HG02610 (cell line): ENCODE measurements at regions not wholly inside any gene's neighbourhood (a gene's known extent, or its start where the extent isn't known, plus 50 kb on each side); places are given as distances from the start of the nearest gene placed in this dataset.

Experiments
- ATAC-seq: cut with Tn5 transposase; IDR thresholded peaks from one replicate; pipeline ENCODE4 v1.9.1; 2021; ENCODE audit warnings: mild to moderate bottlenecking, moderate library complexity; ENCODE audit not compliant: unreplicated experiment

DNA sequence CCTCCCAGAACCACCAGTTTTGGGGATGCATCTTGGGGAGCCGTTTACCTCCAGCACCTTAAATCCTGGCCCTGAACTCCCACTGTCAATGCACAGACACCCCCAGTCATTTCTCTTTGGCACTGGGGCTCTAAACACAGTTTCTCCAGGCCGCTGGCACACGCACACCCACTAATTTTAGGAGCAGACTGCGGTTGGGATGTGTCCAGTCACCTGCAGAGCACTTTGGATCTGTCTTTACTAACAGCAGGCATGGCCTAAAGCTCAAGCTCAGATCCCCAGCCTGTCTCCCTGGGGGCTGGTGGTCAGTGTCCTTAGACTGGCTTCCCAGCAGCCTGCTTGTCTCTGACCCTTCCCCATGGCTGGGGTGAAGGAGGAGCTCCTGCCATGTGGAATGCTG lies 49.9 kb downstream of the SYNE3 start:
- no peak for ATAC-seq

DNA sequence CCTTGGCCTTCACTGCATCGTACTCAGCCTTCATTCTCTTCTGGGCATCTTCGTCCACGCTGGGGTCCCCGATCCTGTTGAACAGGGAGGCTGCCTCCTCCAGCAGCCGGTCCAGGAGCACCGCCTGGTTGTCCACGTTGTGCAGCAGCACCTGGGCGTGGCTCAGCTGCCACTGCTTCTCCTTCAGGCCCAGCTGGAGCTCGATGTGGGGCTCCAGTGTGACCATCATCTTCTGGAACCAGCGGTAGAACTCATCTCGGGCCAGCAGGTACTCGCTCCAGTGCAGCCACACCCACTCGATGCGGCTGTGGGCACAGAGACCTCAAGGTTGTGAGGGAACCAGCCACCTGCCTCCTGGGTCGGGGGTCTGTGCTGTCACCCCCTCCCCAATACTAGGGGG lies 50.5 kb downstream of the SYNE3 start:
- no peak for ATAC-seq

DNA sequence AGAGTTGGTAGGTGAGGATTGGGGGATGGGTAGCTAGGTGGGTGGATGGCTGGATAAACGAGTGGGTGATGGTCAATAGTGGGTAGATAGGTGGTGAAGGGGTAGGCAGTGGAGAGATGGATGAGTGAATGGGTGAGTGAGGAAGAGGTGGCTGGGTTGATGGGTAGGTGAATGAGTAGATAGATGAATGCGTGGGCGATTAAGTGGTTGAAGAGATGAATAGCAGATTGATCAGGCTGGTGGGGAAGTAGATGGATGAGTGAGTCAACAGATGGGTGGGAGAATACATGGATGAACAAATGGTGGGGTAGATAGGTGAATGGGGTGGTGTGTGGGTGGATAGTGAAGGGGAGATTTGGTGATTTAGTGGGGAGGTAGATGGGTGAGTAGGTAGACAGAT lies 51.1 kb downstream of the SYNE3 start:
- ATAC-seq, result no peak

DNA sequence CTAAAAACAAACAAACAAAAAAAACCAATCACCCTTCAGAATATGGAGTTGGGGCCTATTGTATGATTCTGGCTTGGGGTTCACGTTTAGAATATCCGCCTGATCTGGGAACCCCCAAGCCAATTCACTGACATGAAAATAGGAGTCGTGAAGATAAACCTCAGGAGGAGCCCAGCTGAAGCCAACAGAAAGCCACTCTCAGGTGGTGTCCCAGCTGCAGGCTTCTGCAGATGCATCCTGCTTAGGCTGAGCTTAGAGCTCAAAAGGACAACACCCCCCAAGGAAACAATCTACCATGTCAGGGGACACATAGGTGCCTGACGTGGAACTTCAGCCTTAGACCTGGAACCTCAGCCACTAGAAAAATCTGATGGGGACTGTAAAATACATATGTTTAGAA lies 51.9 kb downstream of the SYNE3 start:
- ATAC-seq, result peak; percentile 33

DNA sequence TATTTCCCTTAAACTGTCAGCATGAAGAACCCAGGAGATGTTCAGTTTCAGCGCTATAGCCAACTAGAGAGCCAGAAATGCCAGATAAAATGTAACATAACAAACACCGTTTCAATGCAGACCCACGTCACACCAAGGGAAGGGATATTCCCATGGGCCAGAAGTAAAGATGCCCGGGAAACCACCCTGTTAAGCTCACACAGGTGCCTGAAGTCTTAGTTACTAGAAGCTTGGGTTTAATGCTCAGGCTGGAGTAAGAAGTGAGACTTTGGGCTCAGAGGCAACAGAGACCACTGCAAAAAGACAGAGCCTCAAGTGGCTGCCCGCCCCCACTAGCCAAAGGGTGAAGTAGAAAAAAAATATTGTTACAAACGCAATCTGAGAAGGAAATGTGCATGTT lies 52.3 kb downstream of the SYNE3 start:
- peak; percentile 65 for ATAC-seq

DNA sequence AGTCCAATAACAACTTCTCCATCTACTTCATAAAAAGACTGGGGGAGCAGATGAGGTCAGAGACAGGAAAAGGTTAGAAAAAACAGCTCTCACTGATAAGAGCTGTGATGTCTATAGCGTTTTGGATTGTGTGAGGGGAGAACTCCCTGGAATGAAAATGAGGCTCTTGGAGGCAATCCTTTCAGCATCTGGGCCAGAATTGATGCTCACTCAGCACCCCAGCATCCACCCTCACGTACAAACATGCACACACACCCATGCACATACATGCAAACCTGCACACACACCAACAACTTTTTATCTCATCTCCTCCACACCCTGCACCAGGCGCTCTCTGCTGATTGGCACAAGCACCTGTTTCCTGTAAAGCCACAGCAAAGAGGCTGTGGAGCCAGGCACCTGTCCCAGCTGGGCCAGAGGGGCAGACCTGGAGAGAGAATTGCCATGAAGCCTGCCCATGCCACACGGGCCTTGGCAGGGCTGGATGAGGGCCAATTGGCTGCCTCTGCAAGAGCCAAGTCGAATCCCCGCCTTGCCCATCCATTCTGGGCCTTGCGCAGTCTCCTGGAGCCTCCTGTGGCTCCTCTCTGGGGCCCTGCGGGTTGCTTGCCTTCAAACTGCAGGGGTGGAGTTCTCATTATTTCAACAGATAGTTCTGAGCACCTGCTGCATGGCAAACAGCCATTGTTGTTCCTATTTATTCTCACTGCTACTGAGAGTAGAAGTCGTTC lies 53.1 kb downstream of the SYNE3 start:
- ATAC-seq, result no peak

DNA sequence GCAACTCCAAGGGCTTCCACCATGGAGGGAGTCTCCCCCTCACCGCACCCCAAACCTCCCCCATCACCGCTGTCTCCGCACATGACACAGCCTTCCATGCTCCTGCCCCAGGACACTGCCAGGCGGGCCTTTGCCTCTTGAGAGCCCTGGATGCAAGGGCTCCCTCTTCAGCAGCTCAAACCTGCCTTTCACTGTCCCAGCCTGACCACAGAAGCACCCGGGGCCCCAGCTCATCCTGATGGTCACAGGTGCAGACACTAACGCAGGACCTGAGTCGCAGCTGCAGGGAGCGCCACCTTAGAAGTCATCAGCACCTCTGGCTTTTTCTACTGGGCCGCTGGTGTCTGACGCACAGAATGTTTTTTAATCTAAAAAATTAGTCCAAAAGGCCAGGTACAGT lies 54.0 kb downstream of the SYNE3 start:
- no peak for ATAC-seq

DNA sequence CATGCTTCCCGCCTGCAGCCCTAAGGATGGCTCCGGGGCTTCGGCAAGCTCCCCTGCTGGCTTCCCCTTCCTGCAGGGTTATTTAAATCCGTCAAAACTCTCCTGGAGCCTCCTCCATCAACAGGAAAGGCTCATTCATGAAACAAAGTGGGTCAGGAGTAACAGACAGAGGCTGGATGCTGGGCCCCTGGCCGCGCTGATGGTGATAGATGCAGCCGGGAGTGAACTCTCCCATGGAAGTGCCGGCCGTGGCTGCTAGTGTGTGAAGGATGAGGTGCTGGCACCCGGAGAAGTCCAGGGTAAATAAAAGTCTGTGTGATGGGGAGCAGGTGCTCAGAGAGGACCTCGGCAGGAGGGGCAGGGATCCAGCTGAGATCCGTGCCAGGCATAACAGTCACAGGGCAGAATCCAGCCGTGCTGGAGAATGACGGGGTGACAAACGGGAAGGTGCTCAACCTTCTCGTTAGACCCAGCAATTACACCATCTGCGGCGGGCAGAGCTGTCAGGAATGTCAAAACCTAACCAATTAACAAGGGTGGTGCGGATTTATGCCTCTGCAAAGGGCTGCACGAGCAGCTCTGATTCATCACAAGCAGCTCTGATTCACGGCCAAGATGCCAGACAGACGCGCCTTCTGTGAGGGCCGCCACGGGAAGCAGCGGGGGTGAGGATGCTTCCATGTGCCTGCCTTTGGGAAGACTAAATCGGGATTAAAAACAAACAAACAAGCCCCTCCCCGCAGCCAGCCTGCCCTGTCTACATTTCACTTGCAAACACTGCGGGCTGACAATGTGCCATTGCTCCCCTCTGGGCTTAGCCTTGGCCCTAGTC lies 55.6 kb downstream of the SYNE3 start:
- ATAC-seq, result no peak

DNA sequence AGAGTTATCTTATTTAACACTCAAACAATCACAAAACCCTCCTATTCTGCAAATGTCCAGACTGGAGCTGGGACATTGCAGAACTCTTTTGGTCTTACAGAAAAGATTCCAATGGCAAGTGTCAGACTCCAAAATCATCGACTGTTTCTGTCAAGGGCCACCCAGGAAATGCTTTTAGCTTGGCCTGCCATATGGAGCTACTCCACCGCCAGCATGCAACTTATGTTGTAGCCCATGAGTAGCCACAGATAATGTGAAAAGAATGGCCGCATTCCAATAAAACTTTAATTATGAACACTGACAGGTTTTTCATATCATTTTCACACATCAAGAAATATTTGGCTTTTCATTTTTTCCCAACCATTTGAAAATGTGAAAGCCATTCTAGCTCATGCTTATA lies 57.5 kb downstream of the SYNE3 start:
- ATAC-seq, result no peak

DNA sequence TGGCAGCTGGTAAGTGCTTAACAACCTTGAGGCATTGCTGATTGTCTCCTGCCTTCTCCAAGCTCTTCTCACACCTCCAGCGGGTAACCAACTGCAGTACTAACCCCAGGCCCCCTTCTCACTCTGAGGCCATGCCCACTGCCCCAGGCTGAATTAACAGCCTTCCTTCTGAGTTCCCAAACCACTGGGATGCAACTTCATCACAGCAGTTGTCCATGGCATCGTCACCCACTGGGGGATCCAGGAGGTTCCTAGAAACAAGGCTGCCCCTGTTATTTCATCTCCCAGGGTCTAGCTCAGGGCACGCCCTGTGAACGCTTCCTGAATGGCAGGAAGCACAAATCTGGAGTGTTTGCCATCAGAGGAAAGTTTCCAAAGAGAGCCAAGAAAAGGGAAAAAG lies 58.0 kb downstream of the SYNE3 start:
- ATAC-seq, result no peak

DNA sequence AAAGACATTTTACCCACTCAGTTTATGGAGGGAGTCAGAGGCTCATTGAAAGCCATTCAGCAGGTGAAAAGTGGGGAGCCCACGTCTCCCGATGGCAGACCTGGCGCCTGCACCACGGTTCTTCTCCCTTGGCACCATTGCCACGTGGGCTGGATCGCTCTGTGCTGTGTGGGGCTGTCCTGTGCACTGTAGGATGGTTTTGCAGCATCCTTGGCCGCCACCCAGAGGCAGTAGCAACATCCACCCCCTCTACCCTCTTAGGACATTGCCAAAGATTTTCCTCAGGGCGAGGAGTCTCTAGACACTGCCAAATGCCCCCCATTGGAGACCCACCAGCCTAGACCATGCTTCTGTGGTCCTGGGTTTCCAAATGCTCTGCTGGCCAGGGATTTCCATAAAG lies 60.2 kb downstream of the SYNE3 start:
- no peak for ATAC-seq

DNA sequence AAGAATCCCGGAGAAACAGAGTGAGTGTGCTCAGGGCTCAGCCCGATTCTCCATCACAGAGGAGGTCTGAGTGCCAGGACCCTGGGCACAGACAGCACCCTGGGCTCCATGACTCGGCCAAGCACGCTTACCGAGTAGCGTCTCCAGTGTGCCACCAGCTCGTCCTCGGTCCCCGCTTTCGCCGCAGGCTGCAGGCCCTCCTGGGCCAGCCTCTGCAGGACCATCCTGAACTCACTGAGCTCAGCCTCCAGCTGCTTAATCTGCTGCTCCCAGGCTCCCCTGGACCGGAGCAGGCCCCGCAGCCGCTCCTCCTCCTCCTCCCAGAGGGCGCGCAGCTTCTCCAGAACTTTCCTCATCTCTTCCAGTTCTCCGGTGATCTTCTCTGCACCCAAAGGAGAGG lies 61.2 kb downstream of the SYNE3 start:
- no peak for ATAC-seq

DNA sequence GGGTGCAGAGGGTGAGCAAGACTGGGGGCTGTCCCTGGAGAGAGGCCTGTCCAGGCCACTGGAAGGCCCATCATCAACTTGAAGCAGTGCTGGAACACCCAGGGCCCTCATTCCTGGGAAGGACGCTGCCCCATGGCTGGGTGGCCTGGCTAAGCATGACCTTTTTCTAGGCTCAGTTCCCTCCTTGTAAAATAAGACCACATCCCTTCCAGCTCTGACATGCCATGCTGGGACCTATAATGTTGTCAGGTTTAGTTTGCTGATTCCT lies 62.8 kb downstream of the SYNE3 start:
- no peak for ATAC-seq

DNA sequence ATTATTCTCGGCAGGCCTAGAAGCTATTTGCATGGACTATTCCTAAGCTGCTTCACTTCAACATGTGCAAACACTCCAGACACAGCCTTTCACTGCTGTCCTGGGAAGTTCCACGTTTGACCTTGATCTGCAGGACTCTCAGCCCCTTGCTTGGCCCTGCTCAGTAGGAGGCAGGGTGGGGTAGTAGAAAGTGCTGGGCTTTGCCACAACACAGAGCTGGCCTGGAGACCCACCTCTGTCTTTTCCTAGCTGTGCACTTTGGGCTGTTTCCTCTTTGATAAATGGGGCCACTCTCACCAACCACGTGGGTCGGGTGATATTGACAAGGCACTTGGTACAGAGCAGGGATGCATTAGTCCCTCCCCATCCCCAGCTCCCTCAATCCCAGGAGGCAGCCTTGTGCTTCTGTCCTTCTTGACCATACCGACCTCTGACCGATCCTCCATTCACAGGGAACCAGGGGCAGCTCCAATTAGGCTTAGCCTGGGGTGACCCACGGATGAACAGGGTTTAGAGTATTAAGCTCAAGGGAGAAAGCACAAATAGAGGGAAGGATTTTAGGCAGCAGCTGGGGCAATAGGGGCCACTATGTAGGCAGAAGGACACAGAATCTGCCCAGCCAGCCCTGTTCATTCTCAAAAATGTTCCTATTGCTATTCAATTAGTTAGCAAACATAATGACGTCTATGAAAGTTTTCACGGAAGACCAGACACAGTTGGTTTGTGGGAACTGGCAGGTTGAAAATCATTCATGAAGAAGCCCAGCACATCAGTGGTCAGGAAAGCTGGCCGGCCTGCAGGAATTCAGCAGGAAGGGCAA lies 63.3 kb downstream of the SYNE3 start:
- no peak for ATAC-seq

DNA sequence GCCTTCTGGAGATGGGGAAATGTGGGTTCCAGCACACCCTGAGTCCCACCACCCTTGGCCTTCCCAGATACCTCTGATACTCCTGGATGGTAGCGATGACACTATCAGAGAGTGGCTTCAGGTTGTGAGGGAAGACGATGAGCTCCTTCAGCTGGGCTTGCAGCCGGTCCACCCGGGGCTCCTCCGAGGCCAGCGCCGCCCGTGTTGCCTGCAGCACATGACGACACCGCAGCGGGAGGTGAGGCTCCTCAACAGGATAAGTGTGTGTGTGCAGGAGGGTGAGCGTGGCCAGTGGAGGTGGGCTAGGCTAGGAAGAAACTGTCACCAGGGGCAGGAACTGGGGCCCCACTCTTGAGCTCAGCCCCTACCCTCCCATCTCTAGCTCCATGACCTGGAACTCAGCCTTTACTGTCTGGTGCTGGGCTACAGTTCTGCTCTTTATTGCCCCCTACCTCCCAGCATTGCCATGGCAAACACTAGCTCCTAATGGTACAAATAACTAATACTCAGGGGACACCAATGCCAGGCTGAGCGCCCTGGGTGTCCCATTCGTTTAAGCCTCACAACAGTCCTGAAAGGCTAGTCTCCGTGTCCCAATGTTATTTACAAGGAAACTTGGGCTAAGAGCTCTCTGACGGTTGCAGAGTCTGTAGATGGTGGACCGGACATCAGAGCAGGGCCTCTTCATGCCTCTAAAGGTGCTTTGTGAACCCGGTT lies 64.1 kb downstream of the SYNE3 start:
- ATAC-seq, result no peak

DNA sequence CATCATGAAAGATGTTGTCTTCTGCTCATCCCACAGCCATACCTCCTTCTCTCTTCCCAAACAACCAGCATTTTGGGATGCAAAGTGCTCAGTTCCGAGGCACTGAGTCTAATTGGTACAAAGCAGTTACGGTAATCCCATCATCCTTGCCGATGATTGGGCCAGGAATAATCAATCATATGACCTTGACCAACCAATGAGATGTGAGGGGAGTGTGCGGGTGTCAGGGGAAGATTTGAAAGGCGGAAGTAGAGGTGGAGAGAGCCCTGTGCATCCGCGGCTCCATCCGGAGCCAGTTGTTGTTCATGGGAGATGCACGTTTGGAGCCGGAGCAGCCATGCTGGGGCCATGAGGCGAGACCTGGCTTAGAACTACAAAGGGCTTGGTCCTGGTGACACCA lies 67.3 kb downstream of the SYNE3 start:
- no peak for ATAC-seq

DNA sequence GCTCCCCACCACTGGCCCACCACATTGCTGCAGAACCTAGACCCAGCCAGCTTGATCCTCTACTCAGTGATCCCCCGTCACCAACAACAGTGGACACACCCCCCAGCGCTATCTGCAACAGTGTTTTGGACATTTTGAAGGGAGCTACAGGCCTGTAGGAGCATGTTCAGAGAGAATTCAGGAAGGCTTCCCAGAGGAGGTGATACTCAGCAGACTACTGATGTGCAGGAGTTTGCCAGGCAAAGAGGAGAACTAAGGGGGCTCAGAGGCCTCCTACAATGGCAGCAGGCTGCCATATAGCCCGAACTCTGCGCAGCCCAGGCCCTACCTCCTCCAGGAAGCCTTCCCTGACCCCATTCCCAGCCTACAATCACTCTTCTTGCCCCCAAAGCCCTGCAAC lies 70.0 kb downstream of the SYNE3 start:
- no peak for ATAC-seq

DNA sequence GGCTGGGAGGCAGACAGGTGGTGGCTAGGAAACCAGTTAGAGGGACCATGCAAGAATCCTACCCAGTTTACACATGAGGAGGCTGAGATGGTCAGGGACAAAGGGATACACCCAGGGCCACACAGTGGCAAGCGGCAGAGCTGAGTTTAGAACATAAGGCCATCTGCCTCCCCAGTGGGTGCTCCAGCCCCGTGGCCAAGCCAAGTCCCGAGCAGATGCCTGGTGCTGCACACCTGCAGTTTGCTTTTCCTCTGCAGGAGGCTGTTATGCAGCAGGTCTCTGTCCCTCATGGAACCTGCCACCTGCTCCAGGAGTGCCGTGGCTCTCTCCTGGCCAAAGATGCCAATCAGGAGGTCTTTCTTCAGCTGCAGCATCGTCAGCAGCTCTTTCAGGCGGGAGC lies 70.8 kb downstream of the SYNE3 start:
- no peak for ATAC-seq

DNA sequence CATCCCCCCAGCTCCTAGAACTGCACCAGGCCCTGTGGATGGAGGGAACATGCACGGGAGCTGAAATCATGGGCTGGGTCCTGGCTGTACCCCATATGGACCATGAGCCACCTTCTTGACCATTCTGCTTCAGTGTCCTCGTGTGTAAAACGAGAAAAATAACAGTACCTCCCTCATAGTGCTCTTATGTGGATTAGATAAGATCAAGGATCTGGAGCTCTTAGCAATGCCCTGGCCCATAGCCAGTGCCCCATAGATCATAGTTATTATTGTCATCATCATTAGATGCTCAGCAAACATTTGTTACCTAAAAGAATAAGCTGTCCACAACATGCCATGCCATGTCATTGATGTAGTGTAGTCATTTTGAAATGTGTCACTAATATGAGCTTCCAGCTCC lies 71.3 kb downstream of the SYNE3 start:
- no peak for ATAC-seq

DNA sequence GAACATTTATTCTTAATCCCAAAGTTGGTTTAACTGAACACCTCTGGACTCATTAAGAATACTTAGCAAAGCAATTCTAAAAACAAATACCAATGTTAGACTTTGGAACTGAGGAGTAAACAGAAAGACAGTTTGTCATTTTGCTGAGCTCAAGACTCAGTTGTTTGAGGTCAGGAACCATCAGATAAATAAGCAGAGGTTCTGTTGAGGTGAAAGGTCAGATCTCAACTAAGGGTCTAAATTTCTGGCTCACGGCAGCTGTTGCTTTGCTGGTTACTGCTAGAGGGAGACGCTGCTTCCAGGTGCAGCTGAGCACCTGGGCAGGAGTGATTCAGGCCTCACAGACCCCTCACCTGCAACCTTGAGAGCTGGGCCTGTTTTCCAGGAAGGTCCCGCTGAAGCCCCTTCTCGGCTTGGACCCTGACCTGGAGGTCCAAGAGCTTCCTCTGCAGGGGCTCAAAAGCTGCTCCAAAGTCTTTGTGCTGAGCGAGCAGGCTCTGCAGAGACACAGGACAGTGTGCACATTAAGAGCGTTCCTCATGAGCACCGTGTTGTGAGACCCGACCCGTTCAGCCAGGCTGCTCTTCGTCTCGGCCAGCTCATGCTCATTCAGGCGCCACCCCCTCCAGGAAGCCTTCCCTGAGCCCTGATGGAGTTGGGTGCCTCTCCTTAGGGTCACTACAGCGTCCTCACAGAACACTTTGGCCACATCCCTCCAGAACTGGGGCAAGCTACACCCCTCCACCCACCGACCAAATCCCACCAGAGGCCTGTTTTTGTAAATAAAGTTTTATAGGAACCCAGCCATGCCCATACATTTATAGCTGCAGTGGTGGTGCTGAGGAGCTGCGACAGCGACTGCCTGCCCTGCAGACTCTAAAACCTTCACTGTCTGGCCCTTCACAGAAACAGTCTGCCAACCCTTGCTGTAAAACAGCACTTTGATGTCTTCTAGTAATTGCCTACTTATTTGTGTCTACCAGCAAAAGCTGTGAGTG lies 72.0 kb downstream of the SYNE3 start:
- no peak for ATAC-seq
